Chondrocyte (in vitro differentiated cells): ENCODE measurements at regions not wholly inside any gene's neighbourhood (a gene's known extent, or its start where the extent isn't known, plus 50 kb on each side); places are given as distances from the start of the nearest gene placed in this dataset.

ENCODE experiments used
- DNase-seq: peaks from one replicate; pipeline ENCODE4 v3.0.0; 2021; ENCODE audit warnings: mixed read lengths, low spot score
- H3K27ac Mint-ChIP-seq: one replicate; pipeline ENCODE4 v1.8.0; 2021; ENCODE audit warnings: mild to moderate bottlenecking, moderate library complexity, mixed read lengths; ENCODE audit not compliant: unreplicated experiment
- H3K27me3 Mint-ChIP-seq: 2 replicates; pipeline ENCODE4 v1.8.0; 2021; ENCODE audit warnings: low read depth, mixed read lengths
- H3K36me3 Mint-ChIP-seq: 2 replicates; pipeline ENCODE4 v1.8.0; 2021; ENCODE audit warnings: low read depth, mixed read lengths
- H3K4me1 Mint-ChIP-seq: 2 replicates; pipeline ENCODE4 v1.8.0; 2021; ENCODE audit warnings: low read depth, mild to moderate bottlenecking, mixed read lengths
- H3K4me3 Mint-ChIP-seq: one replicate; pipeline ENCODE4 v1.8.0; 2021; ENCODE audit warnings: mild to moderate bottlenecking, moderate library complexity, mixed read lengths; ENCODE audit not compliant: unreplicated experiment
- H3K9me3 Mint-ChIP-seq: 2 replicates; pipeline ENCODE4 v1.8.0; 2021; ENCODE audit warnings: low read depth, mixed read lengths
- TF ChIP-seq, protein P1 (sequence below): fragments of 200-600 bp; sonication (generic); IDR thresholded peaks from 2 replicates; pipeline ENCODE4 v1.5.0; 2021; ENCODE audit warnings: antibody characterized with exemption, mild to moderate bottlenecking, moderate library complexity

DNA sequence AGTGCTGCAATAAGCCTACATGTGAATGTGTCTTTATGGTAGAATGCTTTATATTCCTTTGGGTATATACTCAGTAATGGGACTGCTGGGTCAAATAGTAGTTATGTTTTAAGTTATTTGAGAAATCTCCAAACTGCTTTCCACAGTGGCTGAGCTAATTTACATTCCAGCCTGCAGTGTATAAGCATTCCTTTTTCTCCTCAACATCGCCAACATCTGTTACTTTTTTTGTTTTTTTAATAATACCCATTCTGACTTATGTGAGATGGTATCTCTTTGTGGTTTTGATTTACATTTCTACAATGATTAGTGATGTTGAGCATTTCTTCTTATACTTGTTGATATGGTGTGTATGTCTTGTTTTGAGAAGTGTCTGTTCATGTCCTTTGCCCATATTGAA is 1186.2 kb downstream of the BCL11B start:
- H3K4me3 Mint-ChIP-seq, result no peak overlapping the region
- TF ChIP-seq, protein P1, sequence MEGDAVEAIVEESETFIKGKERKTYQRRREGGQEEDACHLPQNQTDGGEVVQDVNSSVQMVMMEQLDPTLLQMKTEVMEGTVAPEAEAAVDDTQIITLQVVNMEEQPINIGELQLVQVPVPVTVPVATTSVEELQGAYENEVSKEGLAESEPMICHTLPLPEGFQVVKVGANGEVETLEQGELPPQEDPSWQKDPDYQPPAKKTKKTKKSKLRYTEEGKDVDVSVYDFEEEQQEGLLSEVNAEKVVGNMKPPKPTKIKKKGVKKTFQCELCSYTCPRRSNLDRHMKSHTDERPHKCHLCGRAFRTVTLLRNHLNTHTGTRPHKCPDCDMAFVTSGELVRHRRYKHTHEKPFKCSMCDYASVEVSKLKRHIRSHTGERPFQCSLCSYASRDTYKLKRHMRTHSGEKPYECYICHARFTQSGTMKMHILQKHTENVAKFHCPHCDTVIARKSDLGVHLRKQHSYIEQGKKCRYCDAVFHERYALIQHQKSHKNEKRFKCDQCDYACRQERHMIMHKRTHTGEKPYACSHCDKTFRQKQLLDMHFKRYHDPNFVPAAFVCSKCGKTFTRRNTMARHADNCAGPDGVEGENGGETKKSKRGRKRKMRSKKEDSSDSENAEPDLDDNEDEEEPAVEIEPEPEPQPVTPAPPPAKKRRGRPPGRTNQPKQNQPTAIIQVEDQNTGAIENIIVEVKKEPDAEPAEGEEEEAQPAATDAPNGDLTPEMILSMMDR, result no peak
- H3K27ac Mint-ChIP-seq, result no peak overlapping the region
- peaks cover 3% of the 10 kb centered on the region for H3K27me3 Mint-ChIP-seq
- no peaks in the 10 kb centered on the region for H3K36me3 Mint-ChIP-seq
- H3K9me3 Mint-ChIP-seq, result peaks cover 9% of the 10 kb centered on the region
- H3K4me1 Mint-ChIP-seq, result no peaks in the 10 kb centered on the region
- no peak for DNase-seq

DNA sequence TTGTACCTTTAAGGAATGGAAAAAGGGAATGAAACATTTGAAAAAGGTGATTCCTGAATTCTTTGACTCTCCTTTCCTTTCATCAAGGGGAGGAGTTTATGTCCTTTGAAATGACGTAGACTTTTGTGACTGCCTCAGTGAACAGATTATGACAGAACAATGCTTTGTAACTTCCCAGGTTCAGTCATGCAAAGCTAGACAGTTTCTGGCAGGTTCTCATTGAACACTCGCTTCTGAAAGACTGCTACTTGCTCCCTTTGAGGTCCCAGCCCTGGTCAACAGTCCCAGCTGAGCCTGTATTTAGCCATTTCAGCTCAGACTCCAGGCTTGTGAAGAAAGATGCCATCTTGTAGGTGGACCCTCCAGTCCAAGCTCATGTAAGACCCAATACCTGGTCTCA is 1178.9 kb downstream of the BCL11B start:
- TF ChIP-seq, protein P1, result no peak
- no peak for DNase-seq
- H3K9me3 Mint-ChIP-seq, result peaks cover 2% of the 10 kb centered on the region
- no peaks in the 10 kb centered on the region for H3K36me3 Mint-ChIP-seq
- H3K27me3 Mint-ChIP-seq, result peaks cover 12% of the 10 kb centered on the region
- H3K27ac Mint-ChIP-seq, result no peak overlapping the region
- H3K4me1 Mint-ChIP-seq, result no peaks in the 10 kb centered on the region
- H3K4me3 Mint-ChIP-seq, result no peak overlapping the region

DNA sequence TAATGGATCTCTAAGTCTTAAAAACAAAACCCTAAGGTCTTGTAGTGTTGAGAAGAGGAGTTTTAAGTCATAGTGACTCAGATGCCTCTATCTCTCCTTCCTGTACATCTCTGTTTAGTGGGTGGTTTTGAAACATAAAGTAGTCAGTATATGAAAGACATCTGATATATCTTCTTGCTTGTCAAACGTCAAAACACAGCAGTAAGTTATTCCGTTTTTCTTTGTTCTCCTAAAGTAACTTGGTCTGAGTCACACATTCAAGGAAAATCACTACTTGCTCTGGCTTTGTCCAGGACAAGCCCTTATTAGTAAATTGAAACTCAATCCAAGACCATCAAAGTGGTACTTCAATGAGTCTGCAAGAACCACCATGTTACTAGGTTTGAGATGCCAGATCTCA is 1172.5 kb downstream of the BCL11B start:
- Mint-ChIP-seq H3K27ac (no peak overlapping the region), H3K4me1 (no peaks in the 10 kb centered on the region), H3K36me3 (no peaks in the 10 kb centered on the region), H3K27me3 (peaks cover 8% of the 10 kb centered on the region), H3K4me3 (no peak overlapping the region), H3K9me3 (peaks cover 12% of the 10 kb centered on the region)
- no peak for DNase-seq
- TF ChIP-seq, protein P1, result no peak

DNA sequence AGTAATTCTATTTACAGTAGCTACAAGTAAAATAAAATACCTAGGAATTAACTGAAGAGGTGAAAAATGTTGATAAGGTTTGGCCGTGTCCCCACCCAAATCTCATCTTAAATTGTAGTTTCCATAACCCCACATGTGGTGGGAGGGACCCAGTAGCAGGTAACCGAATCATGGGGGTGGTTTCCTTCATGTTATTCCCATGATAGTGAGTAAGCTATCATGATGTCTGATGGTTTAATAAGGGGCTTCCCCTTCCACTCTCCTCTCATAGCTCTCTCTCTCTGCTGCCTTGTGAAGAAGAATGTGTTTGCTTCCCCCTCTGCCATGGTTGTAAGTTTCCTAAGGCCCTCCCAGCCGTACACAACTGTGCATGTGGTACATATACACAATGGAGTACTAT is 1170.7 kb downstream of the BCL11B start:
- H3K27ac Mint-ChIP-seq, result no peak overlapping the region
- H3K36me3 Mint-ChIP-seq, result no peaks in the 10 kb centered on the region
- H3K4me1 Mint-ChIP-seq, result no peaks in the 10 kb centered on the region
- TF ChIP-seq, protein P1, result no peak
- H3K4me3 Mint-ChIP-seq, result no peak overlapping the region
- peaks cover 5% of the 10 kb centered on the region for H3K27me3 Mint-ChIP-seq
- DNase-seq, result no peak
- H3K9me3 Mint-ChIP-seq, result peaks cover 12% of the 10 kb centered on the region

DNA sequence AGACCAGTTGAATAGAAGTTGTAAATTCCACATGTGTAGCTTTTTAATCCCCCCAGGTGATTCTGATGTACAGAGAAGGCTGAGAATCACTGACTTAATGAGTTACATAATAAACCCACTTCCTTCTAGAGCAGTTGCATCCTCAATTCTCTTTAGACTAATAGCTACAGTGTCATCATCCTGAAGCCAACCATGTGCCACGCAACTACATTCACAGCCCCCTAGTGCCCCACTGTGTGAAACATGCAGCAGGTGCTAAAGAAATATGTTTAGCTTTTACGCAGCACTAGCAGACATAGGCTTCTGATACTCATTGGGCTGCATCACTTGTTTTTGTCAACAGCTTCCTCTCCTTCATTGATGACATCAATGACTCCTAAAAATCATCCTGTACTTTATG is 1168.3 kb downstream of the BCL11B start:
- Mint-ChIP-seq H3K9me3 (peaks cover 6% of the 10 kb centered on the region), H3K27ac (no peak overlapping the region), H3K27me3 (peaks cover 5% of the 10 kb centered on the region), H3K4me3 (no peak overlapping the region), H3K36me3 (no peaks in the 10 kb centered on the region), H3K4me1 (no peaks in the 10 kb centered on the region)
- TF ChIP-seq, protein P1, result no peak
- no peak for DNase-seq
